Keratinocyte (primary cell): ENCODE measurements at regions not wholly inside any gene's neighbourhood (a gene's known extent, or its start where the extent isn't known, plus 50 kb on each side); places are given as distances from the start of the nearest gene placed in this dataset.

Experiments
- CTCF ChIP-seq, 3 experiments: IDR thresholded peaks in 1 of 3; conservative IDR thresholded peaks in 1 of 3; optimal IDR thresholded peaks in 1 of 3; 2 replicates in 2 of 3; 3 replicates in 1 of 3; pipeline versions ENCODE3 to v1.5.1; 2011; ENCODE audit warnings: low read length in 3 of 3, mild to moderate bottlenecking in 3 of 3, moderate library complexity in 2 of 3, control low read depth in 1 of 3, inconsistent platforms in 1 of 3; ENCODE audit not compliant: insufficient read depth in 2 of 3; ENCODE audit errors: extremely low read depth in 1 of 3
- EZH2 ChIP-seq: IDR thresholded peaks from one replicate; pipeline ENCODE4 v1.6.1; 2012; ENCODE audit warnings: inconsistent platforms, mild to moderate bottlenecking, low read length, moderate library complexity

GRCh38 chr6:21375151-21376116 lies 218.1 kb upstream of the SOX4 start:
- TF ChIP-seq CTCF (optimal IDR thresholded peaks at IDR 0.05 in 1 of 3, IDR thresholded peaks at IDR 0.05 in 1 of 3, conservative IDR thresholded peaks at IDR 0.05 in 1 of 3; ENCODE audit: extremely low read depth in 1 of 3, insufficient read depth in 2 of 3, low read length in 3 of 3): no peak
- no peak for TF ChIP-seq EZH2
